Stimulated activated CD4-positive, alpha-beta T cell treated with anti-CD3 and anti-CD28 coated beads, Interleukin-2, amount 100 ng/mL, for 24 hours (primary cell): ENCODE measurements at regions not wholly inside any gene's neighbourhood (a gene's known extent, or its start where the extent isn't known, plus 50 kb on each side); places are given as distances from the start of the nearest gene placed in this dataset.
"Not testable (repeated sequence)": the region's sequence is repeated elsewhere in the genome, so short reads cannot be mapped to it uniquely, and the experiment has no call there.

Experiments
- DNase-seq, 2 donors: peaks; one replicate each; pipeline ENCODE4 v3.0.0-alpha.2; 2020

DNA sequence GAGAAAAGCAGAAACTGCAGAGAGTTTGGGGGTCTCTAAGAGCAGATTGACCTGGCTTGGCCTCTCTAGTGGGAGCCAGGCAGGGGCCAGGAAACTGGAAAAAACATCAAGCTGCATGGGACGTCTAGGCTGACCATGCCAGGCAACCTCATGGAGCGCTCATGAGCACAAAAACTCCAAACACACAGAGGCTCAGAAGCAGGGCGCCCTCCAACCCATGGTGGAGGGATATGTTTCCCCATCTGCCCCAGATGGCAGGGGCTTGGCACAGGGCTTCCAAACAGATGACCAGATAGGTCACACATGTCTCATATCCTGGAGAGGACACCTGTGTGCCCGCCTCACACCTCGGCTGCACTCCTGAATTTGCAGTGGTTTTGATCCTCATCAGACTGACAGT lies 879.0 kb downstream of the UQCRFS1 start:
- no peak for DNase-seq

DNA sequence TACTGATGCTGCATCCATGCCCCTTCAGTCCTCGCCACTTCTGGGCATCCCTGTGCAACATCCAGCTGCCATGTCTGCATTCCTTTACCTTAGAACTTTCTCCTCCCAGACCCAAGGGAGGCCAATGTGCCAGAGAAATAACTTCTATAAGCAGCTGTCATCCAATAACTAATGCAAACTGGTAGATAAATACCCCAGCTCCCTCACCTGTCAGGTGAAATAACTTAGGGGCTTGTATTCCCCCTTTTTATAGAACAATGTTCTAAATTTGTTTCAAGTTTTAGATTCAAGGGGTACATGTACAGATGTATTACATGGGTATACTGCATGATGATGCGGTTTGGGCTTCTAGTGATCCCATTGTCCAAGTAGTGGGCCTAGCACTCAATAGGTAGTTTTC lies 880.1 kb downstream of the UQCRFS1 start:
- no peak for DNase-seq

GRCh38 chr19:28332351-28332750 lies 880.6 kb downstream of the UQCRFS1 start:
- DNase-seq: no peak

DNA sequence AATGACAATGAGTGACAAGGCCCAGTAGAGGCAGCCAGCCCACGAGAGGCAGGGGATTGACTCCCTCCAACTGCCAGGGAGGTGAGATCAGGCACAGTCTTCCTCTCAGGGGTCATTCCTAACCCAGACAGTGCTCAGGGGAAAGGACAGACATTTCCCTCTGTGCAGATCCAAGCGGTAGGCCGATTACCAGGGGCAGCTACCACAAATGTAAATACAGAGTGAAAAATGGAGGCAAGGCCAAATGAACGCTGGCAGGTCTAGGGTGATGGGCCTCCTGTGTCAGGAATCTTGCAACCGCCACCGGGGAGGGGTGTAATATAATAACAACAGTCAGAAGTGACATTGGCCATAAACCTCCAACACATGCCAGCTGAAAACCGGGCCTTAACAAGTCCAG lies 881.4 kb downstream of the UQCRFS1 start:
- DNase-seq: no peak

GRCh38 chr19:28330831-28331230 lies 882.1 kb downstream of the UQCRFS1 start:
- no peak for DNase-seq

- no peak for DNase-seq
These were observed 883.5 kb downstream of the UQCRFS1 start for GRCh38 chr19:28329429-28329828.

DNA sequence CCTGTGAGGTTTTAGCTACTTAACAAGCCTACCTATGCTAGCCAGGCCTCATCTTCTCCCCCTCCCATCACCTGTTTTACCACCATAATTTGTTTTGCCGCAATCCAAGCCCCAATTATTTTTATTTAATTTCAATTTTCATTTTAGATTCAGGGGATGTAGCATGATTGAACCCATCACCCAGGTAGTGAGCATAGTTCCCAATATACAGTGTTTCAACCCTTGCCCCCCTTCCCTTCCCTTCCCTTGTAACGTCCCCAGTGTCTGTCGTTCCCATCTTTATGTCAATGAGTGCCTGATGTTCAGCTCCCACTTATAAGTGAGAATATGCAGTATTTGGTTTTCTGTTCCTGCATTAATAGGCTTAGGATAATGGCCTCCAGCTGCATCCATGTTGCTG lies 885.0 kb downstream of the UQCRFS1 start:
- DNase-seq: no peak

- DNase-seq: no peak
These were observed 886.2 kb downstream of the UQCRFS1 start for GRCh38 chr19:28326746-28327145.

GRCh38 chr19:28324275-28325060 lies 888.5 kb downstream of the UQCRFS1 start:
- DNase-seq: no peak

- DNase-seq: no peak
These were observed 890.0 kb downstream of the UQCRFS1 start for GRCh38 chr19:28322945-28323344.

DNA sequence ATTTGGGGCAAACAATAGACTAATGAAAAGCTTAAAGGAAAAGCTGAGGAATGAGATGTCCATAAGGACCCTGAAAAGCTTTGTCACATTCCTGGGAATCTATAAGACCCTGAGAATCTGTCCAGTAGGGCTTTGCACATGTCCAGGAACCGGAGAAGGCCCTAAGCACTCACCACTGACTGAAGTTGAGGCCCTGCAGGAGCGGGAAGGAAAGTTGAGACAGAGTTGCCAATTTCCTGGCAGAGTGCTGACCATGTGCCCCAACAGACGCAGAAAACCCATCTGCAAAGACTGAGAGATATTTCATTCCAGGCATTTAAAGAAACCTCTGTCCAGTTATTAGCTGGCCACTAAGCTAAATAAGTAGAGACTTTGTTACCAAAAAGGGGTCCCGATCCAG lies 890.5 kb downstream of the UQCRFS1 start:
- DNase-seq: no peak

GRCh38 chr19:28319918-28320317 lies 893.0 kb downstream of the UQCRFS1 start:
- DNase-seq: no peak

DNA sequence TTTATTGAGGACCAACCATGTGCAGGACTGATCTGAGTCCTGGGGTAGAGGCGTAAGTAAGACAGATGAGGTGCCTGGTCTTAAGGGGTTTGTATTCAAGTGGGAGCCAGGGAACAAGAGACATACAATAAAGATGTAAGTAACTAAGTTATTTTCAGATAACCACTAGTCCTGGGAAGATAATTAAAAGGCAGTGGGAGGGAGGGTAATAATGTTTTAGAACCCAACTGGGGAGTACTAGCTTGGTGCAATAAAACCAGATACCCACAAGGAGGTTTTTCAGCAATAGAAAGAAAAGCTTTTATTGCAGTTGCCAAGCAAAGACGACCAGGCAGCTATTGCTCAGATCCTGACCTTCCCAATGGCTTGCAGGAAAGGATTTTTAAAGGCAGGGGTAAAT lies 893.7 kb downstream of the UQCRFS1 start:
- no peak for DNase-seq

DNA sequence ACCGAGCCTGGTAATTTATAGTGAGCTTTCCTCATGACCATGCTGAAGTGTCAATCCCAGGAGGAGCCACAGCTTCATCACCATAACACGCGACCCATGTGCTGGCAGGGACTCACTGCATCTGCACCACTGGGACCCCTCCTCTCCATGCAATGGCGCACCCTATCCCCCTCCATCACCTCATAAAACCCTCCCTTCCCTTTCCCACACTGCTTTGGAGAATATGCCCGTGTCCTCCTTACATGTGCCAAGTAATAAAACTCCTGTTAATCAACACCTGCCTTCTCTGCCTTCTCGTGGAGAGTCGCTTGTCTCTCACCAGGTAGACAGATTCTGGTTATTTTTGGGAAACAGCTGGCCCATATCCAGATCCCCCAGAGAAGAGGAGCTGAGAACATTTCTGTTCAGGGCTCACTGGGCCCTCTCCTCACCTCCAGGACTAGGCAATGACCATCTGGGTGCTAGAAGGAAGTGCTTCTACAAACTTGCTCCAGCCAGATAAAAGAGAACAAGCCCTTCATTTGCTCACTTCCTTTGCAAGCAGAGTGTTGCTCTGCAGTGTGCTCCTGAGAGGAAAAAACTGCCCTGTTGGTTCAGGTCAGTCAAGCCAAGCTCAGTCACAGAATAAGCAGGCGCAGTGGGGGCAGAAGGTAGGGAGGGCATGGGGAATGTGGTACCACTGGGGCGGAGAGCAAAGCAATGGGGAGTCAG lies 894.3 kb downstream of the UQCRFS1 start:
- DNase-seq: no peak

- DNase-seq: no peak
These were observed 896.5 kb downstream of the UQCRFS1 start for GRCh38 chr19:28316464-28316863.

- no peak for DNase-seq
These were observed 898.2 kb downstream of the UQCRFS1 start for GRCh38 chr19:28314756-28315155.

DNA sequence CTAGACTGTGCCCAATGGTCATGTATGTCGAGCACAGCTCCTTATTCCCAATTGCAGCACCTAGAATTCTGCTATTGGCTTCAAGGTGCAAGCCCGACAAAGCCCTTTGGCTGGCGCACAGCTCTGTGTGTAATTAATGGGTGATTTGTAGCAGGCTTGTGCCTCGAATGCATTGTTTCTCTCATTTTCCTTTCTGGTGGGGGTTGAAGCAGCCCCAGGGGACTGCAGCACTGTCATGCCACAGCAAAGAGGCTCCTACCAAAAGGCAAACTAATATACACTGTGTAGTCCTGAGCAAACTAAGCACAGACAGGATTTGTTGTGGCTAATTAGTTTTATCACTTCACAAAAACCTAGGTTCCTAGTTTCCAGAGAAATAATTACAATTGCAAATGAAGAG lies 898.7 kb downstream of the UQCRFS1 start:
- DNase-seq: no peak

DNA sequence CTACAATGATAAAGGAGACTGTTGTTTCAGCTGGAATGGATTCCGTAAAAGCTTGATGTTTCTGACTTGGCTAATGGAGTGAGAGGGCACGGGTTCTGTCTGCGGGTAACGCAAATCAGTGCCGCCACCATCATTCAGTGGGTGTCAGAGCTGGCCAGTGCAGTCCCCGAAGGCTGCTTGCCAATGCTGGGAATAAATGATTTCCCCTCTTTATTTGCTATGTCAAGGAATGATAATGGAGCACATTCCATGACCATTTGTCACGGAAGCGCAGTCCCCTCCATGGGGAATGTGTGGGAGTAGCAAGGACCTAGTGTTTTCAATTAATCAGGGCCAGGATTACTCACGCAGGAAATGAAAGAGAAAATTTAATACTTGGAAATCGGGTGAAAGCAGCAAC lies 899.3 kb downstream of the UQCRFS1 start:
- no peak for DNase-seq

- no peak for DNase-seq
These were observed 900.7 kb downstream of the UQCRFS1 start for GRCh38 chr19:28312269-28312668.

DNA sequence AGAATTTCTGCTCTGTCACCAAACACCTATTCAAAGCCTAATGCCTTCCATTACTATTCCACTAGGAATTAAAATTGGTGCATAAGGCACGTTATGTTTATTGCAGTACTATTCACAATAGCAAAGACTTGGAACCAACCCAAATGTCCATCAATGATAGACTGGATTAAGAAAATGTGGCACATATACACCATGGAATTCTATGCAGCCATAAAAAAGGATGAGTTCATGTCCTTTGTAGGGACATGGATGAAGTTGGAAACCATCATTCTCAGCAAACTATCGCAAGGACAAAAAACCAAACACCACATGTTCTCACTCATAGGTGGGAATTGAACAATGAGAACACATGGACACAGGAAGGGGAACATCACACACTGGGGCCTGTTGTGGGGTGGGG lies 902.1 kb downstream of the UQCRFS1 start:
- not testable (repeated sequence) for DNase-seq

DNA sequence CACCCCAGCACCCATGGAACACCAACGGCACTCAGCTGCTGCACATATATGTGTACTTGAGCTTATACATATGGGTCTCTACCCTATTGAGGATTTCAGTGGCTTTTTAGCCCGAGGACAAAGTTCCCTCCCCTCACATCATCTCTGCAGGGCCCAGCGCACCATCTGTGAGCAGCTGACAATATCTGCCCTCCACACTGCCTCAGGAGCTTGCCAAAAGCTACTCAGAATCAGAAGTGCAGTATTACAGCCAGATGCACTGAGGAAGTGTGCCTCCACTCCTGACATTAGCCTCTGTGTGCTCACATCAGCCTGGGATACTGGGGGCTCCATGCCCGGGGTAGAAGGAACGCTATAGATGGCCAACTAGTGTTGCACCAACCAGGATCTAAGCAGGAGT lies 903.9 kb downstream of the UQCRFS1 start:
- no peak for DNase-seq

DNA sequence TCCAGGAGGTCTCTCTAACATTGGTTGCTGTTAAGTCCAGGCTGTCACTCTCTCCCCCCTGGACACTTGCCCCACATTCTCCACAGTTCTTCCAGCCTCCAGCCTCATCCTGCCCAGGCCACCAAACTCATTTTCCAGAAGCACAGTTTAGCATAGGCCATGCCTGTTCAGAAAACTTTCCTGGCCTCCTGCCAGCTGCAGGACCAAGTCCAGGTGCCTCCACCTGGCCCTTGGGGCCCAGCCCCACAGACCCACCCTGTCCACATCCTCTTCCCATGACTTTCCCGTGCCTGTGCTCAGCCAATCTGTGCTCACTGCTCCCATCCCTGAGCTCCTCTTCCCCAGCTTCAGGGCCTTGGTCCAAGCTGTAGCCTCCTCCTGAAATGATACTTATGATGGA lies 905.0 kb downstream of the UQCRFS1 start:
- no peak for DNase-seq

DNA sequence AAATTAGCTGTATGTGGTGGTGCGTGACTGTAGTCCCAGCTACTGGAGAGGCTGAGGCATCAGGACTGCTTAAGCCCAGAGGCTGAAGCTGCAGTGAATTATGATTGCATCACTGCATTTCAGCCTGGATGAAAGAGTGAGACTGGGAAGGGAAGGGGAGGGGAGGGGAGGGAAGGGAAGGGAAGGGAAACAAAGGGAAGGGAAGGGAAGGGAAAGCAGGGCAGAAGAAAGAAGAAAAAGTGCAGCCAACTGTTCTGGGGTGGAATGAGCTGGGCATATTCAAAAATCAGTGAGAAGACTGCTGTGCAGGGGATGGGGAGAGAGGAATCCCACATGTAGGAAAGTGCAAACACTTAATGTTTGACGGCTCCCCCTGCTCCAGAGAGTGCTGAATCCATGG lies 905.5 kb downstream of the UQCRFS1 start:
- no peak for DNase-seq

DNA sequence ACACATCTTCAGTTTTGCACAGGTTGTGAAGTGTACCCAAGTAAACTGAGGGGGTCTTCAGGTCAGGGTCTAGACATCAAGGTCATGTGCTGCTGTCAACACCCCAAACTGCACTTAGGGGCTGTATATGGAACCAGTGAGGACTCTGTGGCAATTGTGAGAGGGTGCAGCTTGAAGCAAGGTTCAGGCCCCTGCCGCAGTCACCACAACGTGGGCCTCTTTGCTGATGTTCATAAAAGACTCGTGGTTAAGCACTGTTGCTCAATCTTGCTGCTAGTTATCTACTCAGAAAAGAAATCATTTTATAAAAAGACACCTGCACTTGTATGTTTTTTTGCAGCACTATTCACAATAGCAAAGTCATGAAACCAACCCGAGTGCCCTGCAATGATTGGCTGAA lies 907.4 kb downstream of the UQCRFS1 start:
- no peak for DNase-seq

GRCh38 chr19:28303502-28303901 lies 909.4 kb downstream of the UQCRFS1 start:
- no peak for DNase-seq
